Activated T-cell treated with anti-CD3 and anti-CD28 coated beads, Interleukin-2, amount 50 U/mL, for 1 hour (primary cell): ENCODE measurements at regions not wholly inside any gene's neighbourhood (a gene's known extent, or its start where the extent isn't known, plus 50 kb on each side); places are given as distances from the start of the nearest gene placed in this dataset.
"Not testable (repeated sequence)": the region's sequence is repeated elsewhere in the genome, so short reads cannot be mapped to it uniquely, and the experiment has no call there.

ENCODE experiments used
- DNase-seq: peaks from one replicate; pipeline ENCODE4 v3.0.0-alpha.2; 2020

DNA sequence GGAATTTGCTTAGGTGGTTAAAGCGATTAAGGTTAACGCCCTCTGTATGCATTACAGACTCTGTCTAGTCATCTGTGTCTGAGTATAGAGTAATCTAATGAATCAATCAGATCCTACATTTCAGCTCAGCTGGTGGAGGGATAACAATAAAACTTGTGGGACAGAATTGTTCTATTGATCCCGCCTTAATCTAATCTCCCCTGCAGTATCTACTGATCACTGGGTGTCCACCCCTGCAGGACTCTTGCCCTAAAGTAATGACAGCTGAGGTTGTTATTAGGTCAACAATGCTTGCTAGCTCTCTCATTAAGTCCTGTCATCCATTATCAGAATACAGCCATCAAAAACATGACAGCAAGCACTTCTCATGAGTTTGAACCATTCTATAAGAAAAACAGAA, 462.6 kb upstream of the TMEFF2 start:
- DNase-seq = no peak

DNA sequence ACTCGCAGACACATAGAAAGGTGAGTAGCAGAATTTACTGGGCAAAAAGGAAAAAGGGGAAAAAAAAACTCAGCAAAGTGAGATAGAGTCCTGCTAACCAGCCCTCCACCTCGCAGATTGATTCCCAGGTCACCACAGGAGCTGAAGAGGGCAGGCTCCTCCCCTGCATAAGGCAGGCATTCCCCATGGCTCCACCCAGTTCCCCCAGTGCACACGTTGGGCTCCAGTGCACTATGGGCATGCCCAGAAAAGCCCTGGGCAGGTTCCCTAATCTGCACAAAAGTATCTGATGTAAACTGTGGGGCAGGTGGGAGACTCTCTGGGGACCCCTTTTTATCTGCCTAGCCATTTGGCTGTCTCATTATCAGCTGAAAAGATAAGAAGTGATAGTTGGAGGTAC, 461.2 kb upstream of the TMEFF2 start:
- no peak for DNase-seq

DNA sequence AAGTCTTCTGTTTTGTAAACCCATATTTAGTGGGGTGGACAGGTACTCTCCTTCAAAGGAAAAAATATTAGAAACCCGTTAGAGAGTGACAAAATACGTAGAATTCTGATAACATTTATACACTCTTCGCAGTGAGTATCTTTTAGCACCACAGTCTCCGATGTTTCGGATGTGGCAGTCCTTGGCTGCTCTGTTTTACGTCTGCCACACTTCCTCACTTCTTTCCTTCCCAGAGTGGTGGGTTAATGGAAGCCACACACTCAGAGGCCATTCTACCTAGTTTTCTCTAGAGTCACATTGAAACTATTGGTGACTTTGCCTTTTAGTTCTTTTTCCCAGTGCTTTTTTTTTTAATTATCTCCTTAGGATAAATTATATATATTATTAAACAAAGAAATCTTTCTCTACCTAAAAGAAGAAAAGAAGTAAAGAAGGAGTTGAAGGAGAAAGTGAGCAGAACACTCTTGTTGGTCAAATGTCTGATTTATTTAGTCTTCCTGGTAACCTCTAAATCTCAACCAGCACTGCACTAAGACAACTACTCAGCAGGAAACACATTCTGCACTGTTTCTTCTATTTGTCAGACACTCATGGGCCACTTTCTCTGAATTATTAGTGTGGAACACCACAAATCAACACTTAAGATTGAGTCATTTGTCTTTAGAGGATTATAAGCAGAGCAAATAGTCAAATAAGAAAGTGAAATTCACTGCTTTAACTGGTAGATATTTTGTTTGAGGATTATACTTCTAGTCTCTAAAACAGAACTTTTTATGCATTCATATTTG, 451.3 kb upstream of the TMEFF2 start:
- DNase-seq = no peak

DNA sequence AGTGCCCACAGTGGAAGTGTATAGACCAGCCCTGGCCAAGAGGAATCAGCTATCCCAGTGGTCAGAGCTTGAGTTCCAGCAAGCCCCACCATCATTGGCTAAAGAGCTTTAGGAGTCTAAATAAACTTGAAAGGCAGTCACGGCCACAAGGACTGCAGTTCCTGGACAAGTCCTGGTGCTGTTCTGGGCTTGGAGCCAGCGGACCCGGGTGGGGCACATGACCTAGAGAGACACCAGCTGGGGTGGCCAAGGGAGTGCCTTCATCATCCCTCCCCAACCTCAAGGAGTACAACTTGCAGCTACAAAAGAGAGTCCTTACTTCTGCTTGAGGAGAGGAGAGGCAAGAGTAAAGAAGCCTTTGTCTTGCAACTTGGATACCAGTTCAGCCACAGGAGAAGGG, 439.8 kb upstream of the TMEFF2 start:
- DNase-seq = no peak

DNA sequence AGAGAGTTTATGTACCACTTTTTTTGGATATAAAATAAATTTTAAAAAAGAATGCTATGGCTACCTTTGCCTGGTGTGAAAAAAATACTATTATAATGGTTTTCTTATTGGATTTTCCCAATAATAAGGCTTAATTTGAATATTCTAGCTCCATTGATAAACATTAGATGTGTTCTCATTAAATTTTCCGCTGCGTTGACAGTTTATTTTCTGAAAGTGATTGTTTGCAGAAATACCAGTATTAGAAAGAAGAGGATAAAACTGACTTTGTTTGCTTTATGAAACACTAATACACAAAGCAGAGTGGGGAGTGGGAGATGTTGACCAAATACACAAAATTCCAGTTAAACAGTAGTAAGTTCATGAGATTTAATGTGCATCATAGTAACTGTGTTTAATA, 433.3 kb upstream of the TMEFF2 start:
- no peak for DNase-seq

DNA sequence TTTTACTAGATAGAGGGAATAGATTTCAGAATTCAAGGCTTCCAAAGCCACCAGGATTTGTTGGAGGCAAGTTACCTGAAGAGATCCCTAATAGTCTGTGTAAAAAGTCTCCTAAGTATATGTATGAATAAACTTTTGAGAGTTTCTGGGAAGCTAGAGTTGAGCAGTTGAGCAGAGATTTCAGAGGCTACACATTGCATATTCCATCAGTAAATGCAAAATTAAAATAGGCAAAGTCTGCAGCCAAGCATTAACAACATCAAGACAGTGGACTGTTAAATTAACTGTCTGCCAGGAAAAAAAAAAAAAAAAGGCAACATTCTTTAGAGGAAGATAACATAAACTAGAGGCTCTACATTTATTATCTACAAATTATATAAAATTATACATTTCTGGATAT, 420.4 kb upstream of the TMEFF2 start:
- no peak for DNase-seq

DNA sequence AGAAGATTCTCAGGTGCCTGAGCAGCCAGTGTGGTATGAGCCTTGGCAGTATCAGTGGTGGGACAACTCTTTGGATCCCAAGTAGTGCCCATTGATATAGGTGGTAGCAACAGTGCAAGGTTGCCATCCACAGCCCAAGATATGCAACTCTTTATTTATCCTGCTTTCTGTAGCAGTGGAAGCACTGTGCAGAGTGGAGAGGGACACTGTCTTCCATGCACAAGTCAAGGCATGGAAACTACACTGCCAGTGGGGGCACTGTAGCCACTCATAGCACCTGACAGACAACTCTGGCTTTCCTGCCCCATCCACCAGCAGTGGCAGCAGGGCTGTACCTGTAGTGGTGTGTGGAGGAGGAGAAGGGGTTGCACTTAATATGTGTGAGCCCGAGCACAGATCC, 409.6 kb upstream of the TMEFF2 start:
- no peak for DNase-seq

DNA sequence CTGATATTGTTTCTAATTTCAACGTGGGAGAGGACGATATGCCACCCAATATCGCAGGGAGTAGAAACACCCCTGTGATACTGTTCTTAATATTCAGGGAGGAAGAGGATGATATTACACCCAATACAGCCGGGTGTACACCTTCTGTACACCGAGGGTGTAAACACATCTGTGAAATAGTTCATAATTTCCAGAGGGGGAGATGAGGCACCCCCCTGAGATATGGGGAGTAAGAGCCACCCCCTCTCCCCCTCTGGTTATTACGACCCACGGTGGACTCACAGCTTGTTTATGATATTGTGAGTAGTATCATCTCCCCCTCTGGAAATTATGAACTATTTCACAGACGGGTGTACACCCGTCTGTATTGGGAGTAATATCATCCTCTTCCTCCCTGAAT, 403.9 kb upstream of the TMEFF2 start:
- not testable (repeated sequence) for DNase-seq

DNA sequence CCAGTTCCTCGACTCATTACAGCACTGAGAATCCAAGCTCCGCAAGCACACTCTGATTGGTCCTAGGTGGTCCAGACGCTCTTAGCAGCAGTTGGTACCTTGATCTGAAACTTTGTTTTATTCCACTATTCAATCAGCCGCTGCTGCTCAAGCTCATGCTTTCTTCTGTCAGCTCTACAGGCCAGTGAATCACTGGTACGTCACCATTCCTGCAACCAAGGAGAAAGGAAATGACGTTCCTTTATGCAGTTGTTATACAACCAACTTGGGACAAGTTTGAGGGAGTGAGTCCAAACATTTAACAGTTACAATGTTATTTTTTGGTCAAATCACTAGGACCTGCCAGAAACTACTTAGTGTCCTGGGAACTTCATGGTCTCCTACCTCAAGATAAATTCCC, 398.8 kb upstream of the TMEFF2 start:
- DNase-seq = no peak

DNA sequence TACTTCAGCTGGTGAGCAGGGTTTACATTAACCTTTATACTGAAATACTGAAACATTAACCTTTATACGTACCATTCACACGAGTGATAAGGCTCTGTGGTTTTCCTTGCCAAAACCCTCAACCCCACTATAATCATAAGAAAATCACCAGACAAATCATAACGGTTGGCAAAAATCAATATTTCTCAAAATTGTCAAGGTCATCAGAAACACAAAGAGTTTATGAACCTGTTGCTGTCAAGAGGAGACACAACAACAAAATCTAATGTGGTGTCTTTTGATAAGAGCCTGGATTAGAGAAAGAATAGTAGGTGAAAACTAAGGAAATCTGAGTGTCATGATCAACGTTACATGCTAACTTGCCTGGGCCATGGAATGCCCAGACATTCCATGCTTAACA, 396.9 kb upstream of the TMEFF2 start:
- DNase-seq = no peak

DNA sequence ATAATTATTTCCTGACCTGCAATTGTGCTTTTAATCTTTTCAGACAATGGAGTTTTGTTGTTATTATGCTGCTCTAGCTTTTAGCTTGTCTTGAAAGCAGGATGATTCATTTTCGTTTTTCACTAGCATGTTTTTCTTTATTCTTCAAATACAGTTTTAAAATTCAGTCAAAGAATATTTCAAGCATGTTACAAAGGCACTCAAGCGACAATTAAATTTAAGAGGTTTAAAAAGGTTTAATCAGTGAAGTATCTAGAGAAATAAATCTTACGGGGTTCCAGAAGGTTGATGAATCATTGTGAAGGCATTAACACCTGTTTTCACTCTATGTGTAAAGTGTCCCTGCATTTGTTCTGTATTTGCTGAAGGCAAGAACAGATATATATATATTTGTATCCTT, 390.7 kb upstream of the TMEFF2 start:
- no peak for DNase-seq

DNA sequence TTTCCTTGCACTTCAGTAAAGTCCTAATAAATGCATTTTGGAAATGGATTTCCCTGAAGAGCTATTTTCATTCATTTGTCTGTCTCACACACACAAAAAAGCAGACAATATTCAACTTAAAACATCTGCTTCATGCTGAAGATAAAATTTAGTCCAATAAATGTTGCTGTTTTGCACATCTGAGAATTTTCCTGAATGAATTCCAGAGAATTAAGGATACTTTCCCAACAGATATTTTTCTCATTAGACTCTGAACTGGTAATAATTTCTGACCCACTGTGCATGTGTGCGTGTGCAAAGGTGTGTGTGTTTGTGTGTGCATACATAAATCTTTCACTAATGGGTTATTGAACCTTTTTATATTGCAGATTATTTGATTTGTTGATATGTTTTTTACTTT, 390.2 kb upstream of the TMEFF2 start:
- no peak for DNase-seq

DNA sequence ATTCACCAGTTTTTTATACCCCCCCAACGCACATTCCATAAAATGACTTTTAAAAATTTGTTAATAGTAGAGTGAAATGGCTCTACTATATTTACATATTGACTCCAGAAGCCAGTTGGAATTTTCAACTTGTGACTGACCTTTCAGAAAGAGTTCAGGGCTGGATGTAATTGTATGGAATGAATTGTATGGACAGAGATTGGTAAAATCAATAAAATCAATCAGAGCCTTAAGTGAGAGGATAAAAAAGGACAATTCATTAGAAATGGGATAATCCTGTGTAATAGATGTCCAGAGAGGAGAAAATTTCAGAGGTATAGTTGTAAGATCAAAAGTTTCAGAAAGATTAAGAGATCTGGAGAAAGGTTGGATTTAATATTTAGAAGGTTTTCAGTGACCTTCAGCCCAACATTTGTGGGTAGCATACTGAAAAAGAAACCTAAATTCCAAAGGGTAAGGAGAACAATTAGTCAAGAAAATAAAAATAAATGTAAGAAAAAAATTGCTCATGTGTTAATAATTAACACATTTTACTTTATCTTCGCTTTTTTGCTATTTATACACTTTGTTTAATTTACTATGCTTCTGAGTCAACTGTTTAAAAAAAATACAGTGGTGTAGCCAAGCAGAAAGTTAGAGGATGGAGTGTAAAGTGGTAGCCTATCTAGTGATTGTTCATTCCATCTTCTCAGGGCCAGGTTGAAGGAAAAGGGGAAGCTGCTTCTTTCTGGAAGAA, 385.4 kb upstream of the TMEFF2 start:
- no peak for DNase-seq

DNA sequence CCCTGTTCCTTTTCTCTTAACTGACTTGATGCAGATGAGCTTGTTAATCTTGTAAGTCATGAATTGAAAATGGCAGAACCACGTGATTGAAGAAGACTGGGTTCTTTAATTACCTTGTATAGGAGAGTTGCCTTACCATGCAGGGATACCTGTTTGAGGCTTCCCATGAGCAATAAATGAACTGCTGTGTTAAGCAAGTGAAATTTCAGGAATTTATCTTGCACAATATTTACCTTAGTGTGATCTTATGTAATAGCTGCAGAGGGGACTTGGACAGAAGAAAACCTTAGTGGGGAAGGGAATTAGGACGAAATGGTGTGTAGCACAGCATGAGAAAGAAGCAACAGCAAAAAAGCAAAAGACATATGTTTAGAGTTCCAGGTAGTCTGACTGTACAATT, 384.0 kb upstream of the TMEFF2 start:
- DNase-seq = no peak

DNA sequence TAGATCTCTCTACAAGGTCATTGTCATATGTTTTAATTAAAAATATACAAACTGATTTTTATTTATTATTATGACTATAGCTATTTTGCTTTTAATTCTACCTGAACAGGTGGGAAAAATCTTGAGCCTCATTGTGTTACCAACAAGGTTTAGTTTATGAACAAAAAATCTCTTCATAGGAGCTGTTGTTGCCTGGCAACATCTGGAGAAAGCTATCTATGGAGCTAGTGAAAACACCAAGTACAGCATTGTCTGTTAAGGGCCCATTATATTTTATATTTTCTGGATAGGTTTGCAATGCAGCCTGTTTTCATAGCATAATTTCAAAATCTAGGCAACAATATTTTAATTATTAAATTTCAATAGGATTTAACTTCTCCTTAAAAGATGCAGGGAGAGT, 383.0 kb upstream of the TMEFF2 start:
- no peak for DNase-seq

DNA sequence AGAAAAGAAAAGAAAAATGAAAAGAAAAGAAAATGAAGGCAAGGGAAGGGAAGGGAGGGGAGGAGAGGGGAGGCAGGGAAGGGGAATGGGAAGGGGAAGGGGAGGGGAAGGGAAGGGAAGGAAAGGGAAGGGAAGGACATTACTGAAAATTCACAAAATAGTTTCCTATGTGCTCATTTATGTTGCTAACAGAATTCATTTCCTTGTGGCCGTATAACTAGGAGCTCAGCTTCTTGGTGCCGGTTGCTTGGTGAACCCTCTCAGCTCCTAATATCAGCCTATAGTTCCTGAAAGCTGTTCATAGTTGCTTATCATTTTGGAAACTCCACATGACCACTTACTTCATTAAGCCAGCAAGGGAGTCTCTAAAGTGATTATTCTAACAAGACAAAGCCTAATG, 379.8 kb upstream of the TMEFF2 start:
- DNase-seq = no peak

DNA sequence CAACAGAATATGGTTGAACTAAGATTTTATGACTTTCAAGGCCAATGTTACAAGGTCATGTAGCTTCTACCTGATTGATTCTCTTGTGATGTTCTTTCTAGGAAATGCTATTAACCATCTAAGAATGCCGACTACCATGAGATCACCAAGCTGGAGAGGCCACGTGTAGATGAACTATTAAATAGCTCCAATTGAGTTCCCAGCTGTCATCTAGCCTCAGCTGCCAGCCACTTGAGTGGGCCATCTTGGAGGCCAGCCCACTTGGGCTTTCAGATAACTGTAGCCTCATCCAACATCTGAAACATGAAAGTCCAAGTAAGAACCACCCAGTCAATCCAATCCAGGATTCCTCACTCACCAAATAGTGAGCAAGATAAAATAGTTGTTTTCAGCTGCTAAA, 376.9 kb upstream of the TMEFF2 start:
- no peak for DNase-seq

DNA sequence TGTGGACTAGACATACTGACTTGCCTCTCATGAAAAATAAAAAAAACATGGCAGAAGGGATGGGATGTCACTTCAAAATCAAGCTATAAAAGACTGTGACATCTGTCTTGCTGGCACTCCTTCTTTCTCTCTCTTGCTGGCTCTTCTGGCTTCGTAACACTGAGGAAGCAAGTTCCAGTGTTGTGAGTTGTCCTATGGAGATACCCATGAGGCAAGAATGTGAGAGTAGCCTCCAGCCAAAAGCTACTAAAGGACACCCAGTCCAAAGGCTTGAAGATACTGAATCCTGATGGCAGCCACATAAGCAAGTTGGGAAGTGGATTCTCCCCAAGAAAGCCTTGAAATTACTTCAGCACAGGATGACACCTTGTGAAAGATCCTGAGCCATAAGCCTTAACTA, 376.1 kb upstream of the TMEFF2 start:
- DNase-seq = no peak

DNA sequence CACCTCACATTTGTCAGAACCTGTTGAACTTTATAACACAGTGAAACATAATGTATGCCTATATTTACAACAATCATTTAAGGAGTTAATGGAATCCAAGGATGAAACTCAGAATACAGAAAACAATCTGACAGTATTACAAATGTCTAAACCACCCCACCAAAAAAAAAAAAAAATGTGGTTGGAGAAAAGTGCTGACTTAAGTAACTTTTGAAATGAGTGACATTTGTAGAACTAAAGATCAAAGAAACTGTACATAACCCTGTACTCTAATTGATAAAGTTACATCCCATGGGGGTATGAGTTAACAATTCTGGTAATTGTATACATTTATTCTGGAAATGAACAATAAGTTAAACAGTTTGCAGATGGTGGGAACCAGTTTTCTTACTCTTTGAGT, 372.1 kb upstream of the TMEFF2 start:
- no peak for DNase-seq

DNA sequence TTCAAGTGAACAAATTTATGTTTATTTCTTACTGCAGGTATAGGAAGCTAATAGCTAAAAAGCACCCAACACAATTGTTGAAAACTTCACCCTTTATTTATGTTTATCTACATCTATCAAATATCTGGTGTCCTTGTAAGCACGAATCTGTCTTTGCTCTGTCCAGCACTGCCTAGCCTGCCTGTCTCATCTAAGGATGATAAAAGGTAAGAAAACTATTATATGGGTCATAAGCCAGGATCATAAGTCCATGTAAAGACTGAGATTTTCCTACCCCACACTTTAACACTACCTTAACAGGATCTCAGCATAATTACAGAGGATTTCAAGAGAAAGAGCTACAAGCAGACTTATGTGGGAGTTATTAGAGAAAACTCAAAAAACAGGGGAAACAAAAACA, 365.6 kb upstream of the TMEFF2 start:
- no peak for DNase-seq

DNA sequence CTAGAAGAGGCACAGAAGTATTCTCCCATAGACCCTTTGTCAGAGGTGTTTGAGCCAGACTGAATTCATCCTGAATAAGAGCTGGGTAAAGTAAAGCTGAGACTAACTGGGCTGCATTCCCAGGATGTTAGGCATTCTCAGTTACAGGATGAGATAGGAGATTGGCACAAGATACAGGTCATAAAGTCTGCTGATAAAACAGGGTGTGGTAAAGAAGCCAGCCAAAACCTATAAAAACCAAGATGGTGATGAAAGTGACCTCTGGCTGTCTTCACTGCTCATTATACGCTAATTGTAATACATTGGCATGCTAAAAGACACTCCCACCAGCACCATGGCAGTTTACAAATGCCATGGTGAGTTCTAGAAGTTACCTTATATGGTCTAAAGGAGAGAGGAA, 364.9 kb upstream of the TMEFF2 start:
- no peak for DNase-seq

DNA sequence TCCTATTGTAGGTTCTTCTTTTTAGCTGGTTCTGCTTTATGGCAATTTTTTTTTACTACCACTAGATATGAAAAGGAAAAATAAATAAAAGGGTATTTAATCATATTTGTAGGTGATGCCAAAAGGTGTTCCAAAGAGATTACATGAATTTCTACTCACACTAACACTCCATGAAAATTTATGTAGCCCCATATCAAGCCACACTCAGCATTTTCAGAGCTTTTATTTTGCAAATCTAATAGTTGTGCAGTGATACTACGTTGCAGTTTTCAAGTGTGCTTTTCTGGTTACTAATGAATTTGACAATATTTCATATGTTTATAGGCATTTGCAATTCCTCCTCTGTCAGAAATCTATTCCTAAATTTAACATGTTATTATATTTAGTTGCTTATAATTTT, 363.9 kb upstream of the TMEFF2 start:
- DNase-seq = no peak

DNA sequence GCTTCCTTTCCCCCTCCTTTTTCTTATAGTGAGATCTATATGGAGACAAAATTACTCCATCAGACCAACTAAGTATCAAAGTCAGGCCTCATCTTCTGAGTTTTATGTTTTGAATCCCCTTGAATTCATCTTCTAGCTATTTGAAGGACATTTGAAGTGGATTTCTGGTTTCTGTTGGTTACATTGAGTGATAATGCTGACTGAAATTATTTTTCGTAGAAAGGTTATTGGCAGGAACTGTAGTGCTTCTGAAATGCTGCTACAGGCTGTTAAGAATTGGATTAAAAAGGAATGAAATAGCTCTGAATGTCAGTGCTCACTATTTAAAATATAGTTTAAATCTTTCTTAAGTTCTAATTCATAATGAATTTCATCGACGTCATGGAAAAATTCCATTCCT, 361.0 kb upstream of the TMEFF2 start:
- no peak for DNase-seq

DNA sequence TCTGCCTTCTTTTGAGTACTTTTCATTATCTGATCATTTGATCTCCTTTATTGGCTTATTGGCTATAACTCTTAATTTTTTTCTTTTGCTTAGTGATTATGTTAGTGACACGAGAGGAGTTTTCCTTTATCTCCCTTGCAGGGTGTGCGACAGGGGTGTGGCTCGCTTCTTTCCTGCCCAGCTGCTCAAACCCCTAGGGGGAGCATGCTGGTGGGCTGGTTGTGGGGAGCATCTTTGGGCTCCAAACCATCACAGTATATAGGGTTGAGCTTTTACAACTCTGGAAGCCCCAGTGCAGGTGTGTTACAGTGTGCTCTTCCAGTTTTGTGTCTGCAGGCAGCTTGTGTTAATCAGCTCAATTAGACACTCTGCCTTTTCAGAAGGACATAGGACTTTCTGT, 357.0 kb upstream of the TMEFF2 start:
- no peak for DNase-seq

DNA sequence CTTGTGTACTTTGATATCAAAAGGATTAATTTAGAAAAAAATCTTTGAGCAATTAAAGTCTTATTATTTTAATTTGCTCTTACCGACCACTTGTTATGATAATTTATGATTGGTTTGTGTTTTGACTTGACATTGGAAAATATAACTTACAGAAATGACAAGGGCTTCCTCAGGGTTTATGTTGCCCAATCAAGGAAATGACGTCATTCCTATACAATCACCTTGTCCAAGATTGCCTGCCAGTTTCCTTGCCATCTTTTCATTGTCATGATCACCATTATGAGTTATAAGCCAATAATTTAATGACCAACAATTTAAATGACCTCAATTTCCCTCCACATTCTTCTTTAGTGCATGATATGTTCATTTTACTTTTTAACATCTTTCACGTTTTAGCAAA, 351.8 kb upstream of the TMEFF2 start:
- DNase-seq = no peak
